ENCODE measurements at regions not wholly inside any gene's neighbourhood (a gene's known extent, or its start where the extent isn't known, plus 50 kb on each side); places are given as distances from the start of the nearest gene placed in this dataset.

GRCh38 chr20:12156252-12156651 is 238.6 kb downstream of the BTBD3 start:
- Histone ChIP-seq H3K23me2 (ENCODE audit: insufficient read length, low read depth, low read length, poor library complexity, severe bottlenecking) (no peaks in the 10 kb centered on the region), H2BK5ac (ENCODE audit: insufficient read length, low read length) (no peak overlapping the region), H2BK20ac (ENCODE audit: low read depth, low read length, poor library complexity, severe bottlenecking) (no peak overlapping the region), H2AK5ac (ENCODE audit: insufficient read length, low read length) (no peak overlapping the region), H3K79me2 (ENCODE audit: insufficient read depth, low read length) (no peaks in the 10 kb centered on the region), H3K4ac (ENCODE audit: low read depth, low read length) (no peak overlapping the region), H3K9me3 (ENCODE audit: control insufficient read depth, low read depth, low read length) (no peaks in the 10 kb centered on the region), H3K9ac (ENCODE audit: extremely low read depth, insufficient read length, low read length) (no peak overlapping the region), H3K27me3 (ENCODE audit: insufficient read depth, low read length) (no peaks in the 10 kb centered on the region), H4K5ac (ENCODE audit: insufficient read length, low read depth, low read length) (no peak overlapping the region), H4K20me1 (ENCODE audit: control insufficient read depth, insufficient read depth, insufficient read length) (no peaks in the 10 kb centered on the region), H4K91ac (ENCODE audit: insufficient read length, low read depth, low read length) (no peak overlapping the region), H2BK12ac (ENCODE audit: insufficient read length, low read depth, low read length) (no peak overlapping the region), H3K4me2 (ENCODE audit: insufficient read depth, insufficient read length, low read length) (no peak overlapping the region), H3K4me1 (ENCODE audit: insufficient read depth, low read length) (no peaks in the 10 kb centered on the region), H3K79me1 (ENCODE audit: insufficient read depth, low read depth, low read length, poor library complexity, severe bottlenecking) (no peaks in the 10 kb centered on the region), H3K23ac (ENCODE audit: insufficient read length, low read depth, low read length) (no peak overlapping the region), H3K18ac (ENCODE audit: insufficient read length, low read depth, low read length) (no peak overlapping the region), H3T11ph (ENCODE audit: low read length) (no peak overlapping the region), H2AFZ (ENCODE audit: low read length) (no peak overlapping the region), H4K8ac (replicated peaks; ENCODE audit: insufficient read length, low read depth, low read length) (no peak overlapping the region), H2BK120ac (ENCODE audit: low read depth, low read length, poor library complexity, severe bottlenecking) (no peak overlapping the region), H3K27ac (ENCODE audit: insufficient read length, low read depth, low read length) (no peak overlapping the region), H3K14ac (ENCODE audit: insufficient read depth, low read length) (no peak overlapping the region), H3K56ac (ENCODE audit: insufficient read length, low read depth, low read length) (no peak overlapping the region), H2BK15ac (ENCODE audit: low read depth, low read length) (no peak overlapping the region)
- H3K4me1 Mint-ChIP-seq: no peaks in the 10 kb centered on the region
- H3K27ac Mint-ChIP-seq: no peak overlapping the region
- no peaks in the 10 kb centered on the region for H3K27me3 Mint-ChIP-seq (ENCODE audit: low read depth)
- no peak; the same call in 2 of the 3 replicates for TF ChIP-seq CTCF (conservative IDR thresholded peaks at IDR 0.05)
- peak; percentile 26 for DNase-seq
- no peak overlapping the region for H3K4me3 Mint-ChIP-seq
- no peaks in the 10 kb centered on the region for H3K36me3 Mint-ChIP-seq (ENCODE audit: insufficient read depth in 1 of 3, low read depth in 3 of 3)
- H3K9me3 Mint-ChIP-seq: no peaks in the 10 kb centered on the region
- WGBS (ENCODE audit: extremely low coverage, insufficient read length, low lambda C conversion rate): no CpG with 5 or more reads among the region's 4 CpGs
